Cardiac muscle cell (in vitro differentiated cells and primary cell): ENCODE measurements at regions not wholly inside any gene's neighbourhood (a gene's known extent, or its start where the extent isn't known, plus 50 kb on each side); places are given as distances from the start of the nearest gene placed in this dataset.

Experiments used
- DNase-seq, 2 donors: peaks; one replicate each; pipeline versions ENCODE4 v3.0.0 to v3.0.0-alpha.2; 2010 to 2017; ENCODE audit warnings: low read depth in 1 of 2, low spot score in 1 of 2
- H3K27ac ChIP-seq: fragments of 200-600 bp; sonication (generic); 2 replicates; pipeline ENCODE4 v1.5.1; 2016
- H3K27me3 ChIP-seq: fragments of 200-600 bp; sonication (generic); 2 replicates; pipeline ENCODE4 v1.6.0; 2016; ENCODE audit warnings: control low read depth
- H3K36me3 ChIP-seq: fragments of 200-600 bp; sonication (generic); 2 replicates; pipeline ENCODE4 v1.5.1; 2016; ENCODE audit warnings: control low read depth
- H3K4me1 ChIP-seq: fragments of 200-600 bp; sonication (generic); 2 replicates; pipeline ENCODE4 v1.8.1; 2017; ENCODE audit warnings: low read depth, mild to moderate bottlenecking, mixed run types
- H3K4me3 ChIP-seq: fragments of 200-600 bp; sonication (generic); 2 replicates; pipeline ENCODE4 v1.5.1; 2016; ENCODE audit warnings: mild to moderate bottlenecking
- H3K9me3 ChIP-seq: fragments of 200-600 bp; sonication (generic); 2 replicates; pipeline ENCODE4 v1.5.1; 2017; ENCODE audit warnings: low read depth, mild to moderate bottlenecking, control low read depth
- CTCF ChIP-seq: IDR thresholded peaks from 2 replicates; pipeline ENCODE4 v1.5.1; 2012; ENCODE audit warnings: low read depth, mild to moderate bottlenecking, low read length

- TF ChIP-seq CTCF: no peak
- H3K4me1 ChIP-seq: peaks cover 3% of the 10 kb centered on the region
- H3K27me3 ChIP-seq: no peaks in the 10 kb centered on the region
- no peaks in the 10 kb centered on the region for H3K9me3 ChIP-seq
- no peak overlapping the region for H3K4me3 ChIP-seq
- no peak overlapping the region for H3K27ac ChIP-seq
- H3K36me3 ChIP-seq: no peaks in the 10 kb centered on the region
- no peak for DNase-seq
These were observed 79.6 kb upstream of the ACP3 start for GRCh38 chr3:132237652-132238032.

GRCh38 chr3:132239587-132239986 lies 77.6 kb upstream of the ACP3 start:
- Histone ChIP-seq H3K4me3 (no peak overlapping the region), H3K4me1 (no peaks in the 10 kb centered on the region), H3K27me3 (no peaks in the 10 kb centered on the region), H3K36me3 (no peaks in the 10 kb centered on the region), H3K9me3 (no peaks in the 10 kb centered on the region), H3K27ac (no peak overlapping the region)
- DNase-seq: no peak
- no peak for TF ChIP-seq CTCF

- no peaks in the 10 kb centered on the region for H3K36me3 ChIP-seq
- DNase-seq: no peak
- H3K9me3 ChIP-seq: no peaks in the 10 kb centered on the region
- H3K27me3 ChIP-seq: no peaks in the 10 kb centered on the region
- no peak overlapping the region for H3K4me3 ChIP-seq
- no peak overlapping the region for H3K27ac ChIP-seq
- H3K4me1 ChIP-seq: no peaks in the 10 kb centered on the region
- TF ChIP-seq CTCF: no peak
These were observed 75.3 kb upstream of the ACP3 start for GRCh38 chr3:132241776-132242514.

GRCh38 chr3:132242790-132243189 lies 74.4 kb upstream of the ACP3 start:
- H3K27me3 ChIP-seq: no peaks in the 10 kb centered on the region
- no peak for TF ChIP-seq CTCF
- no peak overlapping the region for H3K4me3 ChIP-seq
- no peaks in the 10 kb centered on the region for H3K36me3 ChIP-seq
- no peaks in the 10 kb centered on the region for H3K9me3 ChIP-seq
- H3K4me1 ChIP-seq: no peaks in the 10 kb centered on the region
- DNase-seq: no peak
- no peak overlapping the region for H3K27ac ChIP-seq

- H3K36me3 ChIP-seq: no peaks in the 10 kb centered on the region
- DNase-seq: peak in 1 of 2 donors; percentile 63
- TF ChIP-seq CTCF: no peak
- H3K4me3 ChIP-seq: no peak overlapping the region
- no peaks in the 10 kb centered on the region for H3K4me1 ChIP-seq
- H3K9me3 ChIP-seq: no peaks in the 10 kb centered on the region
- H3K27me3 ChIP-seq: no peaks in the 10 kb centered on the region
- H3K27ac ChIP-seq: no peak overlapping the region
These were observed 71.6 kb upstream of the ACP3 start for GRCh38 chr3:132245552-132246142.
